Putamen (tissue), 1 donor: ENCODE measurements at regions not wholly inside any gene's neighbourhood (a gene's known extent, or its start where the extent isn't known, plus 50 kb on each side); places are given as distances from the start of the nearest gene placed in this dataset.

Experiments
- DNase-seq: peaks from one replicate; pipeline ENCODE4 v3.0.0-alpha.2; 2016; ENCODE audit warnings: low spot score

DNA sequence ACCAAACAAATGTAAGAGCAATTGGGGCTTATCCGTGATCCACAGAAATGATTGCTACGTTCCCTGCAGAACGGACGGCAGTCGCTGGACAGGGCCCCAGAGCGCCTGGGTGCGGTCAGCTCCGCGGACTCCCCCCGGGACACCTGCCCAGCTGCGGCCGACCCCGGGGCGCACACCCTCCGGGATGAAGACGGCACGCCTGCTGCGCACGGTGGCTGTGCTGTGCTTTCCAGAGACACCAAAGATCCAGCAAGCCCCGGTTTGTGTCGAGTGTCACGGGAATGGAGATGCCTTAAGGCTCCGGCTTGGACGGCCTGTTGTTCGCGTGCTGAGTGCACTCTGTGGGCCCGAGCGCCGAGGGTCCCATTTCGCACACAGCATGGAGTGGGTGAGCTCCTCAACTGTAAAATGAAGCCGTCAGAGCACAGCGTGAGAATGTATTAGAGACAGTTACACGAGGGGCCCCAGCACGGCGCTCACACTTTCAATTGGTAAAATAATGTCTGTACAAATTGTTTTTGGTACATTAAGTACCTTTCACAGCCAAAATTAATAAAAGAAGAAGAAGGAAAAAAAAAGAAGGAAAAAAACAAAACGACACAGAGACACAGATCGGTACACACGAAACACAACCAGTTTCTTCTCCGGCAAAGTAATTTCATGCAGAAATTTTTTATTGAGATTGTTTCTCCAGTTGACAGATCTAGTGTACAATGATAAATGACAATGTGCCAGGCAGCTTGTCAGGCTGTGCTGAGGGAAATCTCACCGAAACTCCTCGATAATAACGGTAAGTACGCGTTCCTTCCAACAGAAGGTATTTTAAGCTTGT, 615.8 kb upstream of the SALL3 start:
- DNase-seq: no peak

- DNase-seq: no peak
Measured at GRCh38 chr18:78364388-78364960, 615.1 kb upstream of the SALL3 start.

DNA sequence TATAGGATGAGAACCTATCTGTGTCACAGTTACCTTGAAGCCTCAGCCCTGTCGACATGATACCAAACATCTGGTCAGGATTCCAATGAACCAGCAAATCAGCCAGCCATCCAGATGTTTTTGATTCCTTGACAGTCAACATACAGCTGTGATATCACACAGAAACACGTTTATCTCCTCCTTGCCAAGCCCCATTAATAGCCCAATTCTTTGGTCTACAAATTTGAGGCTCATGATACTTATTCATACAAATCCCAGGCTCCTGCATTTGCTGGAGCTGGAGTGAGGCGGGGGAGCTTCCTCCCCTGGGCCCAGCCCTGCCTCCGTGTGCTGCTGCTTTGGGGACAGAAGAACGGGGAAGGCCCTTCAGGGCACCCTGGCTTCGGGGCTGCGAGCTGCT, 611.6 kb upstream of the SALL3 start:
- DNase-seq: no peak

GRCh38 chr18:78368726-78369125, 610.9 kb upstream of the SALL3 start:
- no peak for DNase-seq

DNA sequence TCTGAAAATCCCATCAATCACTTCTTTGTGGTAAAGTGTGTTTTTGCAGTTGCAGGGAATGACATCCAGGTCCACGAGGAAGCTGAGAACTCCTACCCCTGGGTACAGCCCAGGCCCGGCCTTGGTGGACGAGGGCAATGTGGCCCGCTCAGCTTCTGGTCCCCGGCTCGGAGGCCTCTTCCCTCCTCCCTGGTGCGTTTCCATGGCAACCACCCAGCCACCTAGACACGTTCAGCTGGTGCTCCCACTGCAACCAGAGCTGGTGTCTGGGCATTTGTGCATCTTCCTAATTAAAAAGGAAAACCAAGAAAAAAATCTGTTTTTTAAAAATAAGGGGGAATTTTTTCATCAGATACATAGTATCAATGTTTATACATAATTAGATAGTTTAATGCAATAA, 603.6 kb upstream of the SALL3 start:
- no peak for DNase-seq

GRCh38 chr18:78378403-78378802, 601.2 kb upstream of the SALL3 start:
- DNase-seq: peak; percentile 17

GRCh38 chr18:78378983-78379382, 600.6 kb upstream of the SALL3 start:
- DNase-seq: peak; percentile 7

- DNase-seq: no peak
Measured at GRCh38 chr18:78390348-78390951, 589.2 kb upstream of the SALL3 start.

DNA sequence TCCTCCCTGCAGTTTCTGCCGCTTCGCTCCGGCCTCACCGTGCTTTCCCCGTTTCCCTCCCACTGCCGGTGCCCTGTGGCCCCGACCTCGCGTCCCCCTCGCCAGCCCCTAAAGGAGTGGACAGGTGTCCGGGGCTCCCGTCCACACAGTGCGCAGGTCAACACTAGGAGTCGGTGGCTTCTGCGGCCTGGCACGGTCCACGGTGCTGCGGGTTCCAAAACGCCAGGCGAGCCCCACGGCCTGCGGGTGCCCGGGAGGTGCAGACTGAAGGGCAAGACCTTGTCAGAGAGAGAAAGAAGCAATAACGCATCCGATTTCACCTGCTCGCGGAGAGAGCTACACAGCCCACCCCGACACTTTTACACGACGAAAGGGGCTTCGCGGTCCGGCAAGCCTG, 588.7 kb upstream of the SALL3 start:
- DNase-seq: no peak

DNA sequence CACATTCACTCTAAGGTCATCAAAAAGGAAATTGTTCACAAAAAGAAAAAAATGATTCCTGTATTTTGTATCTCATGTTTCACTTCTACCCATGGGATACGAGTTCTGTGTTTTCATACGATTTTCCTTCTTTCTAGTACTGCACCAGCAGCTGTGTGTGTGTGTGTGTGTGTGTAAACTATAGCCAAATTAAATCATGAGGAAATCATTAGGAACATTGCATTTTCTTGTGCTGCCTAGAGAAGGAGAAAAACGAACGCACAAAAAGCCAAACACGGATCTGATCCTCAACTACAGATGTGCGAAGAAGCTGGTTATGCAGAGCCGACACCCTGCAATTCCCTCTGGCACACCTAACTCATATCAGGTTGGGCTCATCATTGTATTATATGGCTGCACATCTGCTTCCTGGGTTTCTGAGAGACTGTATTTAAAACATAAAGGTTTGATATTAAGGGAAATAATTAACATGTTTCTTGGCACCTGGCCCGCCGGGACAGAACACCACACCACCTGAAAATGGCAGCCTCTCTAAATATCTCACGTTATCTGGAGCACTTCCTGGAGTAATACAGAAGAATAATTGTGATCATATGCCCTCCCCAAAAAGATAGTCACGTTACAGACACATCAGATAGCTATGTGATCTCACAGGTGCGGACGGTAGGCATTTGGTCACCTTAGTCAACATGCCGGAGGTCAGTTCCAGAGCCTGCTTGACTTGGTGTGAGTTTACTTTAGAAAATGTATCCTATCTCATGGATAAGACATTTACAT, 586.3 kb upstream of the SALL3 start:
- DNase-seq: no peak

DNA sequence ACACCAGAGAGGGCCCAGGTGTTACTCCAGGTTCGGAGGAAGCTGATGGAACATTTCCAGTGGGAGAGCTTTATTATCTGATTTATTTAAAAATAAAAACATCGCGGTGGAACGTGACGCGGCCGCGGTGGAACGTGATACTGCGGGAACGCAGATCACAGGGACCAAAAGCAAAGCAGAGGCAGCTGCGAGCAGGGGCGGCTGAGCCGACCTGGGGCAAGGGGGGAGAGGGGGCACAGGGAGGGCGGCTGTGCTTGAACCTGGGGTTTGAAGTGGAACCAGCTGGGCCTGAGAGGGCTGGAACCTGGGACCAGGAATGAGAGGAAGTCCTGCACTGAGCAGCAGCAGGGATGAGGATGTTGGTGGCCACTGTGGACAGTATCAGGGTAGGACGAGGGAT, 583.5 kb upstream of the SALL3 start:
- no peak for DNase-seq

DNA sequence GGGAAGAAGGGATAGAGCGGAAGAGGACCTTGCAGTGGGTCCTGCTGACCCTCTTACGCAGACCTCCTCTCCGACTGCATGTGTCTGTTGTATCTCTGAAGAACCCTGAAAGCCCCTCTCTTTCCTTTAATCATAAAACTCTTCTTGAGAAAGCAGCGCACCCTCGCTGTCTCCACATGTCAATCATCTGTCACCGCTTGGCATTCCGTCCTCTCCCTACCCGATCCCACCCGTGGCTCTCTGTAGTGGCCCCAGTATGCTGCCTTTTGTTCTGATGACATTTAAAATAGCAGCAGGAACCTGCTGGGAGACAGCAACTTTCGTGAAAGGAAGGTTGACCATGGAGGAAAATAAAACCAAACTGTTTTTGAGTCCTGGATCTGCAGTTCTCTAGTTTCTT, 582.9 kb upstream of the SALL3 start:
- DNase-seq: no peak

DNA sequence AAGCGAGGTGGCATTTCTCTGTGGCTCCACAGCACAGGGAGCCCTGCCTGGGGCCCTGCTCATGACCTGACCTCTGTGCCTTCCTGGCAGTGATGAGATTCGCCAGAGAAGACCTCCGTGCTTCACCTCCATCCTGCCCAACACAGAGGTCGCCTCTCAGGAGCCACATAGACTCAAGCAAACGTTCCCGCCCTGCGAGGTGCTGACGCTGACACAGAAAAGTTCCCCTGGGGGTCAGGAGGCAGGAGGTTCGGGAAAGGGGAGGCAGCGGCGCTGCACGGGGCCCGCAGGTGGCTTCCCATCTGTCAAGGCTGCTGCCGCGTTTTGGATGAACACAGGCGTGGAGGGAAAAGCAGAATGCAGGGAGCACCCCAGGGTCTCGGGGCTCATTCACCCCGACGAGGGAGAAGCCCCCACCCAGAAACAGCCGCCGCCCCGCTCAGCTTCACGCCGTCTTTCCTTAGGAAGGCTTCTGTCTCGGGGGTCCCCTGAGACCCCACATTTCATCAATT, 579.6 kb upstream of the SALL3 start:
- DNase-seq: no peak

- no peak for DNase-seq
Measured at GRCh38 chr18:78402440-78402839, 577.2 kb upstream of the SALL3 start.

GRCh38 chr18:78402966-78403365, 576.7 kb upstream of the SALL3 start:
- no peak for DNase-seq

GRCh38 chr18:78403371-78403770, 576.2 kb upstream of the SALL3 start:
- DNase-seq: no peak

DNA sequence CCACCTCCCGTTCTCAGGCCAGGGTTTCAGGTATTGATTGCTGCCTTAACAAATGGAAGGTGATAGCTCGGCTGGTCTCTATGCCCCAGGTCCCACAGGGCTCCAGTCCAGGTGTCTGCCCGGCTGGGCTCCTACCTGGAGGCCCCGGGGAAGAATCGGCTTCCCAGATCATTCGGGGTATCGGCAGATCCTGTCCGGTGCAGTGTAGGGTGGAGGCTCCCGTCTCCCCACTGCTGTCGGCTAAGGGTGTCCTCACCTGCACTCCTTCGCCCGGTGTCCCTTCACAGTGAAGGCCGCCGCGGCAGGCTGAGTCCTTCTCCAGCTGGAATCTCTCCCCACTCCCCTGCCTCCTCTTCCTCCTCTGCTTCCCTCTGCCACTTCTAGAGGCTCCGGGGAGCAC, 573.9 kb upstream of the SALL3 start:
- no peak for DNase-seq

GRCh38 chr18:78406743-78407465, 572.7 kb upstream of the SALL3 start:
- no peak for DNase-seq

DNA sequence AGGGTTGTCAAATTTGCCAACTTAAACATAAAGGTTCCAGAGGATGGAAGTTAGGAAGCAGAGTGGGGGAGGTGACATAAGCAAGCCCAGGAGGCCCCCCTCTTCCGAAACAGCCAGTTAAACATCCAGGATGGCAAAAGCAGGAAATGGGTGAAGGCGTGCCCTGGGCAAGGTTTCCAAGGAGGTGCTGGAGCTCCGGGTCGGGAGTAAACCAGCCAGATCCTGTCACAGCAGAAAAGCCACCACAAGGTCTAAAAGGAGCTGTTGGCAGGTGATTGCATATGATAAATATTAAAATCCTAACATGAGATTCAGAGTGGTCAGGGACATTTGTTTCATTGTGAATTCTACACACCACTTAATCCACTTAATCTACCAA, 572.2 kb upstream of the SALL3 start:
- DNase-seq: no peak

- no peak for DNase-seq
Measured at GRCh38 chr18:78408623-78409022, 571.0 kb upstream of the SALL3 start.

- DNase-seq: no peak
Measured at GRCh38 chr18:78410094-78410786, 569.4 kb upstream of the SALL3 start.
